Liver (tissue), 8 donors: ENCODE measurements at regions not wholly inside any gene's neighbourhood (a gene's known extent, or its start where the extent isn't known, plus 50 kb on each side); places are given as distances from the start of the nearest gene placed in this dataset.

Source experiments
- DNase-seq: peaks from one replicate; pipeline ENCODE4 v3.0.0-alpha.2; 2017; ENCODE audit warnings: low spot score
- H3K27ac ChIP-seq, 2 donors: one replicate each; pipeline ENCODE4 v1.7.0; 2013; ENCODE audit warnings: inconsistent platforms in 2 of 2, low read length in 2 of 2, control low read depth in 1 of 2, low read depth in 1 of 2, mild to moderate bottlenecking in 1 of 2
- H3K27me3 ChIP-seq, 4 donors: one replicate each; pipeline versions ENCODE4 v1.6.1 to v1.7.0; 2013; ENCODE audit warnings: low read length in 3 of 4, inconsistent platforms in 1 of 4, mild to moderate bottlenecking in 1 of 4, moderate library complexity in 1 of 4; ENCODE audit not compliant: control insufficient read depth in 4 of 4, insufficient read depth in 4 of 4
- H3K36me3 ChIP-seq, 4 donors: one replicate each; pipeline versions ENCODE4 v1.6.1 to v1.7.0; 2013; ENCODE audit warnings: low read length in 3 of 4, mild to moderate bottlenecking in 3 of 4, low read depth in 1 of 4, moderate library complexity in 1 of 4; ENCODE audit not compliant: control insufficient read depth in 4 of 4, insufficient read depth in 3 of 4
- H3K4me1 ChIP-seq, 4 donors: one replicate each; pipeline versions ENCODE4 v1.6.1 to v1.7.0; 2013; ENCODE audit warnings: low read length in 3 of 4, mild to moderate bottlenecking in 3 of 4, moderate library complexity in 1 of 4; ENCODE audit not compliant: control insufficient read depth in 4 of 4, insufficient read depth in 4 of 4
- H3K4me3 ChIP-seq, 3 donors: one replicate each; pipeline versions ENCODE4 v1.6.1 to v1.7.0; 2013; ENCODE audit warnings: low read length in 3 of 3, control low read depth in 1 of 3, low read depth in 1 of 3, mild to moderate bottlenecking in 1 of 3
- H3K9ac ChIP-seq, 2 donors: one replicate each; pipeline ENCODE4 v1.7.0; 2013; ENCODE audit warnings: low read length in 2 of 2, mild to moderate bottlenecking in 2 of 2, moderate library complexity in 2 of 2, control low read depth in 1 of 2, low read depth in 1 of 2
- H3K9me3 ChIP-seq, 4 donors: one replicate each; pipeline versions ENCODE4 v1.6.1 to v1.7.0; 2013; ENCODE audit warnings: low read length in 3 of 4; ENCODE audit not compliant: control insufficient read depth in 4 of 4
- ATF3 ChIP-seq: IDR thresholded peaks from 2 replicates; pipeline ENCODE4 v1.6.1; 2016; ENCODE audit warnings: antibody characterized with exemption
- EGR1 ChIP-seq, 2 donors: IDR thresholded peaks; 2 replicates each; pipeline ENCODE4 v1.6.1; 2016 to 2018; ENCODE audit warnings: antibody characterized with exemption in 2 of 2, low read depth in 2 of 2
- FOXA1 ChIP-seq: IDR thresholded peaks from 2 replicates; pipeline ENCODE4 v1.6.1; 2016; ENCODE audit warnings: antibody characterized with exemption
- HNF4A ChIP-seq, 2 donors: conservative IDR thresholded peaks; 2 replicates each; pipeline ENCODE4 v1.6.1; 2016; ENCODE audit warnings: antibody characterized with exemption in 2 of 2, mild to moderate bottlenecking in 2 of 2
- HNF4G ChIP-seq: IDR thresholded peaks from 2 replicates; pipeline ENCODE4 v1.6.1; 2016; ENCODE audit warnings: antibody characterized with exemption
- JUND ChIP-seq, 2 donors: IDR thresholded peaks; 2 replicates each; pipeline ENCODE4 v1.6.1; 2016; ENCODE audit warnings: antibody characterized with exemption in 2 of 2
- MAX ChIP-seq: IDR thresholded peaks from 2 replicates; pipeline ENCODE4 v1.6.1; 2016; ENCODE audit warnings: antibody characterized with exemption
- NR2F2 ChIP-seq: IDR thresholded peaks from 2 replicates; pipeline ENCODE4 v1.6.1; 2016; ENCODE audit warnings: antibody characterized with exemption
- RAD21 ChIP-seq, 2 donors: IDR thresholded peaks; 2 replicates each; pipeline ENCODE4 v1.6.1; 2016; ENCODE audit warnings: antibody characterized with exemption in 2 of 2, mild to moderate bottlenecking in 2 of 2
- REST ChIP-seq: IDR thresholded peaks from 2 replicates; pipeline ENCODE4 v1.6.1; 2016; ENCODE audit warnings: antibody characterized with exemption, mild to moderate bottlenecking
- RXRA ChIP-seq, 2 donors: IDR thresholded peaks; 2 replicates each; pipeline ENCODE4 v1.6.1; 2017 to 2018; ENCODE audit warnings: antibody characterized with exemption in 2 of 2, mild to moderate bottlenecking in 1 of 2
- TAF1 ChIP-seq: conservative IDR thresholded peaks from 2 replicates; pipeline ENCODE4 v1.6.1; 2016; ENCODE audit warnings: antibody characterized with exemption, mild to moderate bottlenecking
- YY1 ChIP-seq: IDR thresholded peaks from 2 replicates; pipeline ENCODE4 v1.6.1; 2016; ENCODE audit warnings: antibody characterized with exemption, mild to moderate bottlenecking
- WGBS: extraction: QIAGEN DNeasy Blood & Tissue Kit; methylation state at CpG from one replicate; pipeline ENCODE4 v1.1.7; 2013; 5-methylcytosine and 5-hydroxymethylcytosine counted together
- TF ChIP-seq, protein P1 (sequence below): IDR thresholded peaks from 2 replicates; pipeline ENCODE4 v1.6.1; 2016; ENCODE audit warnings: antibody characterized with exemption
- TF ChIP-seq, protein P2 (sequence below): fragments of 150-350 bp; IDR thresholded peaks from 2 replicates; pipeline ENCODE4 v1.5.1; 2017; ENCODE audit warnings: improper control_type of control experiment, low read depth, low read length; ENCODE audit not compliant: missing input control
- donor health status: healthy.
- donor health status: healthy.
- donor health status: healthy.
- donor health status: healthy.
- donor health status: healthy.

GRCh38 chr14:101475456-101476257 lies 85.6 kb upstream of the DIO3 start:
- DNase-seq = peak; percentile 12
- Histone ChIP-seq H3K9ac (no peak overlapping the region), H3K4me3 (no peak overlapping the region), H3K36me3 (no peaks in the 10 kb centered on the region), H3K4me1 (peaks cover 19 to 41% (median 32%) of the 10 kb centered on the region in 4 donors), H3K27ac (no peak overlapping the region), H3K9me3 (no peaks in the 10 kb centered on the region), H3K27me3 (no peaks in the 10 kb centered on the region)
- TF ChIP-seq YY1 = no peak
- no peak for TF ChIP-seq EGR1 (IDR thresholded peaks at IDR 0.05; ENCODE audit: low read depth in 2 of 2)
- no peak for TF ChIP-seq REST
- TF ChIP-seq RXRA (IDR thresholded peaks at IDR 0.05) = no peak
- TF ChIP-seq FOXA1 = no peak
- TF ChIP-seq, protein P1, sequence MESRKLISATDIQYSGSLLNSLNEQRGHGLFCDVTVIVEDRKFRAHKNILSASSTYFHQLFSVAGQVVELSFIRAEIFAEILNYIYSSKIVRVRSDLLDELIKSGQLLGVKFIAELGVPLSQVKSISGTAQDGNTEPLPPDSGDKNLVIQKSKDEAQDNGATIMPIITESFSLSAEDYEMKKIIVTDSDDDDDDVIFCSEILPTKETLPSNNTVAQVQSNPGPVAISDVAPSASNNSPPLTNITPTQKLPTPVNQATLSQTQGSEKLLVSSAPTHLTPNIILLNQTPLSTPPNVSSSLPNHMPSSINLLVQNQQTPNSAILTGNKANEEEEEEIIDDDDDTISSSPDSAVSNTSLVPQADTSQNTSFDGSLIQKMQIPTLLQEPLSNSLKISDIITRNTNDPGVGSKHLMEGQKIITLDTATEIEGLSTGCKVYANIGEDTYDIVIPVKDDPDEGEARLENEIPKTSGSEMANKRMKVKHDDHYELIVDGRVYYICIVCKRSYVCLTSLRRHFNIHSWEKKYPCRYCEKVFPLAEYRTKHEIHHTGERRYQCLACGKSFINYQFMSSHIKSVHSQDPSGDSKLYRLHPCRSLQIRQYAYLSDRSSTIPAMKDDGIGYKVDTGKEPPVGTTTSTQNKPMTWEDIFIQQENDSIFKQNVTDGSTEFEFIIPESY = no peak
- no peak for TF ChIP-seq RAD21 (IDR thresholded peaks at IDR 0.05)
- TF ChIP-seq JUND (IDR thresholded peaks at IDR 0.05) = peak in 1 of 2 donors; percentile 34
- TF ChIP-seq, protein P2, sequence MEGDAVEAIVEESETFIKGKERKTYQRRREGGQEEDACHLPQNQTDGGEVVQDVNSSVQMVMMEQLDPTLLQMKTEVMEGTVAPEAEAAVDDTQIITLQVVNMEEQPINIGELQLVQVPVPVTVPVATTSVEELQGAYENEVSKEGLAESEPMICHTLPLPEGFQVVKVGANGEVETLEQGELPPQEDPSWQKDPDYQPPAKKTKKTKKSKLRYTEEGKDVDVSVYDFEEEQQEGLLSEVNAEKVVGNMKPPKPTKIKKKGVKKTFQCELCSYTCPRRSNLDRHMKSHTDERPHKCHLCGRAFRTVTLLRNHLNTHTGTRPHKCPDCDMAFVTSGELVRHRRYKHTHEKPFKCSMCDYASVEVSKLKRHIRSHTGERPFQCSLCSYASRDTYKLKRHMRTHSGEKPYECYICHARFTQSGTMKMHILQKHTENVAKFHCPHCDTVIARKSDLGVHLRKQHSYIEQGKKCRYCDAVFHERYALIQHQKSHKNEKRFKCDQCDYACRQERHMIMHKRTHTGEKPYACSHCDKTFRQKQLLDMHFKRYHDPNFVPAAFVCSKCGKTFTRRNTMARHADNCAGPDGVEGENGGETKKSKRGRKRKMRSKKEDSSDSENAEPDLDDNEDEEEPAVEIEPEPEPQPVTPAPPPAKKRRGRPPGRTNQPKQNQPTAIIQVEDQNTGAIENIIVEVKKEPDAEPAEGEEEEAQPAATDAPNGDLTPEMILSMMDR = no peak
- TF ChIP-seq ATF3 = no peak
- peak in 1 of 2 donors; percentile 42 for TF ChIP-seq HNF4A (conservative IDR thresholded peaks at IDR 0.05)
- no peak for TF ChIP-seq NR2F2
- no peak for TF ChIP-seq HNF4G
- no peak for TF ChIP-seq TAF1
- no peak for TF ChIP-seq MAX
- 59% methylated on average over 26 of the region's 26 CpGs for WGBS
